ENCODE measurements at regions not wholly inside any gene's neighbourhood (a gene's known extent, or its start where the extent isn't known, plus 50 kb on each side); places are given as distances from the start of the nearest gene placed in this dataset.

DNA sequence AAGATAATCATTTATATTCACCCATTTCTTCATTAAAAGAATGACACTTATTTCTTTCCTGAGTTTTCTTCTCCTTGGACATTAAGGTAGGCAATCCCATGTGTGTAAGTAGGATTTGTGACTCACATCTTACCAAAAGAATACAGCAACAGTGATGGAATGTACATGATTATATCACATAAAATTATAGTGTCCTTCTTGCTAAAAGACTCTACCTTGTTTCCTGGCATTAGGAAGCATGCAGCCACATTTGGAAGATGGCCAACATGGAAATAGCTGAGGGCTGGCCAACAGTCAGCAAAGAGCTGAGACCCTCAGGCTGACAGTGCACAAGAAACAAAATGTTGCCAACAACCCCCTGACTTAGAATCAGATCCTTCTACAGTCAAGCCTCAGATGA lies 327.9 kb upstream of the MARCKS start:
- Histone ChIP-seq H3K27ac (ENCODE audit: low read depth in 1 of 2, low read length in 2 of 2) (no peak overlapping the region), H3K9ac (ENCODE audit: low read depth in 1 of 2, low read length in 2 of 2) (no peak overlapping the region), H3K36me3 (ENCODE audit: control insufficient read depth in 4 of 4, insufficient read depth in 3 of 4, low read depth in 1 of 4, low read length in 3 of 4) (no peaks in the 10 kb centered on the region), H3K4me1 (ENCODE audit: control insufficient read depth in 4 of 4, insufficient read depth in 4 of 4, low read length in 3 of 4) (no peaks in the 10 kb centered on the region), H3K27me3 (ENCODE audit: control insufficient read depth in 4 of 4, insufficient read depth in 4 of 4, low read length in 3 of 4) (no peaks in the 10 kb centered on the region), H3K9me3 (ENCODE audit: control insufficient read depth in 4 of 4, low read length in 3 of 4) (no peaks in the 10 kb centered on the region), H3K4me3 (ENCODE audit: low read depth in 1 of 3, low read length in 3 of 3) (no peak overlapping the region)
- DNase-seq (ENCODE audit: low spot score), result no peak
- TF ChIP-seq, protein P1, sequence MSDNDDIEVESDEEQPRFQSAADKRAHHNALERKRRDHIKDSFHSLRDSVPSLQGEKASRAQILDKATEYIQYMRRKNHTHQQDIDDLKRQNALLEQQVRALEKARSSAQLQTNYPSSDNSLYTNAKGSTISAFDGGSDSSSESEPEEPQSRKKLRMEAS (IDR thresholded peaks at IDR 0.05), result no peak
- TF ChIP-seq FOXA2 (IDR thresholded peaks at IDR 0.05), result no peak
- TF ChIP-seq NR2F2 (IDR thresholded peaks at IDR 0.05), result no peak
- TF ChIP-seq, protein P2, sequence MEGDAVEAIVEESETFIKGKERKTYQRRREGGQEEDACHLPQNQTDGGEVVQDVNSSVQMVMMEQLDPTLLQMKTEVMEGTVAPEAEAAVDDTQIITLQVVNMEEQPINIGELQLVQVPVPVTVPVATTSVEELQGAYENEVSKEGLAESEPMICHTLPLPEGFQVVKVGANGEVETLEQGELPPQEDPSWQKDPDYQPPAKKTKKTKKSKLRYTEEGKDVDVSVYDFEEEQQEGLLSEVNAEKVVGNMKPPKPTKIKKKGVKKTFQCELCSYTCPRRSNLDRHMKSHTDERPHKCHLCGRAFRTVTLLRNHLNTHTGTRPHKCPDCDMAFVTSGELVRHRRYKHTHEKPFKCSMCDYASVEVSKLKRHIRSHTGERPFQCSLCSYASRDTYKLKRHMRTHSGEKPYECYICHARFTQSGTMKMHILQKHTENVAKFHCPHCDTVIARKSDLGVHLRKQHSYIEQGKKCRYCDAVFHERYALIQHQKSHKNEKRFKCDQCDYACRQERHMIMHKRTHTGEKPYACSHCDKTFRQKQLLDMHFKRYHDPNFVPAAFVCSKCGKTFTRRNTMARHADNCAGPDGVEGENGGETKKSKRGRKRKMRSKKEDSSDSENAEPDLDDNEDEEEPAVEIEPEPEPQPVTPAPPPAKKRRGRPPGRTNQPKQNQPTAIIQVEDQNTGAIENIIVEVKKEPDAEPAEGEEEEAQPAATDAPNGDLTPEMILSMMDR (IDR thresholded peaks at IDR 0.05; ENCODE audit: low read depth, low read length, missing input control), result no peak
- TF ChIP-seq EGR1 (IDR thresholded peaks at IDR 0.05; ENCODE audit: low read depth in 2 of 2), result no peak
- no peak for TF ChIP-seq YY1 (IDR thresholded peaks at IDR 0.05)
- TF ChIP-seq, protein P3, sequence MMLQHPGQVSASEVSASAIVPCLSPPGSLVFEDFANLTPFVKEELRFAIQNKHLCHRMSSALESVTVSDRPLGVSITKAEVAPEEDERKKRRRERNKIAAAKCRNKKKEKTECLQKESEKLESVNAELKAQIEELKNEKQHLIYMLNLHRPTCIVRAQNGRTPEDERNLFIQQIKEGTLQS (IDR thresholded peaks at IDR 0.05), result no peak
- TF ChIP-seq, protein P4, sequence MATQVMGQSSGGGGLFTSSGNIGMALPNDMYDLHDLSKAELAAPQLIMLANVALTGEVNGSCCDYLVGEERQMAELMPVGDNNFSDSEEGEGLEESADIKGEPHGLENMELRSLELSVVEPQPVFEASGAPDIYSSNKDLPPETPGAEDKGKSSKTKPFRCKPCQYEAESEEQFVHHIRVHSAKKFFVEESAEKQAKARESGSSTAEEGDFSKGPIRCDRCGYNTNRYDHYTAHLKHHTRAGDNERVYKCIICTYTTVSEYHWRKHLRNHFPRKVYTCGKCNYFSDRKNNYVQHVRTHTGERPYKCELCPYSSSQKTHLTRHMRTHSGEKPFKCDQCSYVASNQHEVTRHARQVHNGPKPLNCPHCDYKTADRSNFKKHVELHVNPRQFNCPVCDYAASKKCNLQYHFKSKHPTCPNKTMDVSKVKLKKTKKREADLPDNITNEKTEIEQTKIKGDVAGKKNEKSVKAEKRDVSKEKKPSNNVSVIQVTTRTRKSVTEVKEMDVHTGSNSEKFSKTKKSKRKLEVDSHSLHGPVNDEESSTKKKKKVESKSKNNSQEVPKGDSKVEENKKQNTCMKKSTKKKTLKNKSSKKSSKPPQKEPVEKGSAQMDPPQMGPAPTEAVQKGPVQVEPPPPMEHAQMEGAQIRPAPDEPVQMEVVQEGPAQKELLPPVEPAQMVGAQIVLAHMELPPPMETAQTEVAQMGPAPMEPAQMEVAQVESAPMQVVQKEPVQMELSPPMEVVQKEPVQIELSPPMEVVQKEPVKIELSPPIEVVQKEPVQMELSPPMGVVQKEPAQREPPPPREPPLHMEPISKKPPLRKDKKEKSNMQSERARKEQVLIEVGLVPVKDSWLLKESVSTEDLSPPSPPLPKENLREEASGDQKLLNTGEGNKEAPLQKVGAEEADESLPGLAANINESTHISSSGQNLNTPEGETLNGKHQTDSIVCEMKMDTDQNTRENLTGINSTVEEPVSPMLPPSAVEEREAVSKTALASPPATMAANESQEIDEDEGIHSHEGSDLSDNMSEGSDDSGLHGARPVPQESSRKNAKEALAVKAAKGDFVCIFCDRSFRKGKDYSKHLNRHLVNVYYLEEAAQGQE (IDR thresholded peaks at IDR 0.05), result no peak
- TF ChIP-seq RAD21 (IDR thresholded peaks at IDR 0.05), result no peak
- no peak for TF ChIP-seq JUND (IDR thresholded peaks at IDR 0.05)
- TF ChIP-seq HNF4G (IDR thresholded peaks at IDR 0.05), result no peak
- no peak for TF ChIP-seq FOXA1 (IDR thresholded peaks at IDR 0.05)
- TF ChIP-seq, protein P5, sequence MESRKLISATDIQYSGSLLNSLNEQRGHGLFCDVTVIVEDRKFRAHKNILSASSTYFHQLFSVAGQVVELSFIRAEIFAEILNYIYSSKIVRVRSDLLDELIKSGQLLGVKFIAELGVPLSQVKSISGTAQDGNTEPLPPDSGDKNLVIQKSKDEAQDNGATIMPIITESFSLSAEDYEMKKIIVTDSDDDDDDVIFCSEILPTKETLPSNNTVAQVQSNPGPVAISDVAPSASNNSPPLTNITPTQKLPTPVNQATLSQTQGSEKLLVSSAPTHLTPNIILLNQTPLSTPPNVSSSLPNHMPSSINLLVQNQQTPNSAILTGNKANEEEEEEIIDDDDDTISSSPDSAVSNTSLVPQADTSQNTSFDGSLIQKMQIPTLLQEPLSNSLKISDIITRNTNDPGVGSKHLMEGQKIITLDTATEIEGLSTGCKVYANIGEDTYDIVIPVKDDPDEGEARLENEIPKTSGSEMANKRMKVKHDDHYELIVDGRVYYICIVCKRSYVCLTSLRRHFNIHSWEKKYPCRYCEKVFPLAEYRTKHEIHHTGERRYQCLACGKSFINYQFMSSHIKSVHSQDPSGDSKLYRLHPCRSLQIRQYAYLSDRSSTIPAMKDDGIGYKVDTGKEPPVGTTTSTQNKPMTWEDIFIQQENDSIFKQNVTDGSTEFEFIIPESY (IDR thresholded peaks at IDR 0.05), result no peak
- TF ChIP-seq TAF1 (conservative IDR thresholded peaks at IDR 0.05), result no peak
- no peak for TF ChIP-seq GABPA (IDR thresholded peaks at IDR 0.05 in 1 of 2, conservative IDR thresholded peaks at IDR 0.05 in 1 of 2)
- no peak for TF ChIP-seq RXRA (IDR thresholded peaks at IDR 0.05)
- no peak for TF ChIP-seq SP1 (IDR thresholded peaks at IDR 0.05)

DNA sequence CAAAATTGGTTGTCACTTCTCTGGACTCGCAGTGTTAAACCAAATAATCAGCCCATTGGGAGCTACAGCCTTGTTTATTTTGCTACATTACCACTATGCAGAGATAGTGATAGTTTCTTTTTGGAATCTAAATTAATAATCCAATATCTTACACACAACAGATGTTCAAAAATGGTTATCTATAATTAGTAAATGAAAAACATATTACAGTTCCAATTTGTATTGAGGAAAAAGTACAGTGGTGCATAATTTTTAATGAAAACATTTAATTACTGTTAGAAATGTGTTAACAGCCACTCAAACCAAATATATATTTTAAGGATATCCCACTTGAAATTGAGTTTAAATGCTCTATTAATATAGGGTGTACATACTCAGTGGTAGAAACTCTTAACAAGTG lies 327.3 kb upstream of the MARCKS start:
- no peaks in the 10 kb centered on the region for H3K9me3 ChIP-seq (ENCODE audit: control insufficient read depth in 4 of 4, low read length in 3 of 4)
- DNase-seq (ENCODE audit: low spot score), result no peak
- H3K4me1 ChIP-seq (ENCODE audit: control insufficient read depth in 4 of 4, insufficient read depth in 4 of 4, low read length in 3 of 4), result no peaks in the 10 kb centered on the region
- H3K27ac ChIP-seq (ENCODE audit: low read depth in 1 of 2, low read length in 2 of 2), result no peak overlapping the region
- H3K27me3 ChIP-seq (ENCODE audit: control insufficient read depth in 4 of 4, insufficient read depth in 4 of 4, low read length in 3 of 4), result no peaks in the 10 kb centered on the region
- no peak overlapping the region for H3K9ac ChIP-seq (ENCODE audit: low read depth in 1 of 2, low read length in 2 of 2)
- H3K36me3 ChIP-seq (ENCODE audit: control insufficient read depth in 4 of 4, insufficient read depth in 3 of 4, low read depth in 1 of 4, low read length in 3 of 4), result no peaks in the 10 kb centered on the region
- WGBS, result 92% methylated on average over 1 of the region's 1 CpG
- H3K4me3 ChIP-seq (ENCODE audit: low read depth in 1 of 3, low read length in 3 of 3), result no peak overlapping the region
- TF ChIP-seq, protein P1 (IDR thresholded peaks at IDR 0.05), result no peak
- TF ChIP-seq FOXA2 (IDR thresholded peaks at IDR 0.05) (no peak), EGR1 (IDR thresholded peaks at IDR 0.05; ENCODE audit: low read depth in 2 of 2) (no peak), SP1 (IDR thresholded peaks at IDR 0.05) (no peak), HNF4G (IDR thresholded peaks at IDR 0.05) (no peak), RXRA (IDR thresholded peaks at IDR 0.05) (no peak), NR2F2 (IDR thresholded peaks at IDR 0.05) (no peak)
